PC-3 (cell line): ENCODE measurements at regions not wholly inside any gene's neighbourhood (a gene's known extent, or its start where the extent isn't known, plus 50 kb on each side); places are given as distances from the start of the nearest gene placed in this dataset.

Experiments used
- ATAC-seq: fragments of 200-7000 bp; cut with Tn5 transposase; 2 replicates; pipeline ENCODE4 v1.9.1; 2020; ENCODE audit warnings: mild to moderate bottlenecking, moderate library complexity
- BruUV-seq: library from RNA; stranded (reverse); fragments of 400-500 nt; replicated peaks from 2 replicates; lab custom pipeline; 2021; lab: Mats Ljungman, UMichigan
- CTCF ChIA-PET: fragments of 300-600 bp; sonication (Branson Sonifier 250); formaldehyde crosslinking; loops from one replicate; lab custom pipeline; 2022; ENCODE audit warnings: antibody characterized with exemption; lab: Charles Lee
- POLR2A ChIA-PET: fragments of 300-600 bp; sonication (Branson Sonifier 250); formaldehyde crosslinking; loops from one replicate; lab custom pipeline; 2022; ENCODE audit warnings: antibody characterized with exemption; ENCODE audit not compliant: unreplicated experiment; lab: Charles Lee
- DNase-seq: peaks from one replicate; pipeline ENCODE4 v3.0.0-alpha.2; 2015
- H2AFZ ChIP-seq: fragments of 300-600 bp; sonication (generic); 2 replicates; pipeline ENCODE4 v1.6.0; 2016; ENCODE audit warnings: antibody characterized with exemption, low read length
- H3F3A ChIP-seq: fragments of 300-600 bp; sonication (generic); one replicate; pipeline ENCODE4 v1.6.0; 2017; ENCODE audit warnings: antibody characterized with exemption, low read length, control low read depth, mild to moderate bottlenecking; ENCODE audit not compliant: unreplicated experiment
- H3K27ac ChIP-seq: fragments of 300-600 bp; sonication (generic); 2 replicates; pipeline ENCODE4 v1.5.1; 2016; ENCODE audit warnings: mild to moderate bottlenecking, low read length
- H3K27me3 ChIP-seq: fragments of 300-600 bp; sonication (generic); 2 replicates; pipeline ENCODE4 v1.6.1; 2016; ENCODE audit warnings: low read length, mixed read lengths
- H3K36me3 ChIP-seq: fragments of 300-600 bp; sonication (generic); 2 replicates; pipeline ENCODE4 v1.6.1; 2016; ENCODE audit warnings: low read depth, mixed run types, low read length, mixed read lengths
- H3K4me1 ChIP-seq: fragments of 300-600 bp; sonication (generic); 2 replicates; pipeline ENCODE4 v1.5.1; 2016; ENCODE audit warnings: low read length; ENCODE audit not compliant: insufficient read depth
- H3K4me2 ChIP-seq: fragments of 300-600 bp; sonication (generic); 2 replicates; pipeline ENCODE4 v1.6.0; 2016; ENCODE audit warnings: low read length
- H3K4me3 ChIP-seq: fragments of 300-600 bp; sonication (generic); 2 replicates; pipeline ENCODE4 v1.5.1; 2016; ENCODE audit warnings: mild to moderate bottlenecking, low read length, mixed read lengths
- H3K79me2 ChIP-seq: fragments of 300-600 bp; sonication (generic); 2 replicates; pipeline ENCODE4 v1.6.1; 2017; ENCODE audit warnings: low read length, mixed read lengths
- H3K9ac ChIP-seq: fragments of 300-600 bp; sonication (generic); 2 replicates; pipeline ENCODE4 v1.6.0; 2016; ENCODE audit warnings: mild to moderate bottlenecking, low read length
- H3K9me2 ChIP-seq: fragments of 300-600 bp; sonication (generic); replicated peaks from 2 replicates; pipeline ENCODE4 v1.6.1; 2016; ENCODE audit warnings: mixed run types, low read length, mixed read lengths
- H3K9me3 ChIP-seq: fragments of 300-600 bp; sonication (generic); 2 replicates; pipeline ENCODE4 v1.6.1; 2016; ENCODE audit warnings: low read length, mixed read lengths
- H4K20me1 ChIP-seq: fragments of 300-600 bp; sonication (generic); 2 replicates; pipeline ENCODE4 v1.6.1; 2016; ENCODE audit warnings: low read length, mixed read lengths
- CTCF ChIP-seq: fragments of 300-600 bp; sonication (generic); conservative IDR thresholded peaks from 2 replicates; pipeline ENCODE4 v1.5.1; 2017; ENCODE audit warnings: antibody characterized with exemption, low read depth, mild to moderate bottlenecking, low read length
- EZH2 ChIP-seq: fragments of 300-600 bp; sonication (generic); IDR thresholded peaks from one replicate; pipeline ENCODE4 v1.6.1; 2017; ENCODE audit warnings: antibody characterized with exemption, mild to moderate bottlenecking, low read length; ENCODE audit not compliant: unreplicated experiment
- EZH2phosphoT487 ChIP-seq: fragments of 300-600 bp; sonication (generic); IDR thresholded peaks from 2 replicates; pipeline ENCODE4 v1.6.1; 2018; ENCODE audit warnings: mild to moderate bottlenecking, antibody characterized with exemption, low read length, borderline replicate concordance
- intact Hi-C: fragments of 100-400 bp; cut with micrococcal nuclease; formaldehyde crosslinking; loops from 2 replicates; pipeline ENCODE4 v1.9.0; 2023

DNA sequence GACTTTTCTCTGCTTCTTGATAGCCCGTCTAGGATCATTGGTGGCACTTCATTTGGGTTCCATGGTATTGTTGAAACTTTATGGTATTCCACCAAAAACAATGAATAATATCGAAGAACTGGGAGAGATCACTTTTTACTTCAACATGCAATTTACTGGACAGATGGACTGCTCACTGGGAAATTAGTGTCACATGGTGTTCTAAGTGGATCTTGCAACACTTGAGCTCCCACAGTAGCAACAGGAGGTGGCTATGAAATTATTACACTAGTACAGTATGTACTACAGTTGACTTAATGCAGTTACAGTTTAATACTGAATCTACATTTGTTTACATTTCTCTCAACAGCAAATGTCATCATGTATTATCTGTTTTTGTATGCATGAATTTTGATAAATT, 997.3 kb downstream of the REEP3 start:
- ATAC-seq (no peak), DNase-seq (no peak)
- H3K9me3 ChIP-seq: no peaks in the 10 kb centered on the region
- BruUV-seq: no TSS peak
- no peak overlapping the region for H3K9ac ChIP-seq
- H3K4me3 ChIP-seq: no peak overlapping the region
- TF ChIP-seq EZH2phosphoT487 (no peak), EZH2 (no peak), CTCF (no peak)
- POLR2A ChIA-PET: no interaction called here
- no peaks in the 10 kb centered on the region for H3K36me3 ChIP-seq
- H3K27me3 ChIP-seq: peaks cover 14% of the 10 kb centered on the region
- H2AFZ ChIP-seq: no peak overlapping the region
- no peaks in the 10 kb centered on the region for H3F3A ChIP-seq
- CTCF ChIA-PET: no interaction called here
- no peak overlapping the region for H3K4me2 ChIP-seq
- no peaks in the 10 kb centered on the region for H4K20me1 ChIP-seq
- H3K27ac ChIP-seq: no peak overlapping the region
- intact Hi-C loops: no loop called here
- H3K4me1 ChIP-seq: no peaks in the 10 kb centered on the region
- no peaks in the 10 kb centered on the region for H3K79me2 ChIP-seq
- H3K9me2 ChIP-seq: no peaks in the 10 kb centered on the region

- Histone ChIP-seq H3K9me2 (no peaks in the 10 kb centered on the region), H2AFZ (no peak overlapping the region), H3K4me1 (no peaks in the 10 kb centered on the region), H3K27me3 (peaks cover 14% of the 10 kb centered on the region), H3F3A (no peaks in the 10 kb centered on the region), H3K4me2 (no peak overlapping the region), H4K20me1 (no peaks in the 10 kb centered on the region), H3K79me2 (no peaks in the 10 kb centered on the region), H3K4me3 (no peak overlapping the region), H3K9me3 (no peaks in the 10 kb centered on the region), H3K9ac (no peak overlapping the region), H3K27ac (no peak overlapping the region), H3K36me3 (no peaks in the 10 kb centered on the region)
- no TSS peak for BruUV-seq
- no peak for DNase-seq
- no peak for TF ChIP-seq EZH2phosphoT487
- no peak for TF ChIP-seq CTCF
- no peak for TF ChIP-seq EZH2
- intact Hi-C loops: no loop called here
- no peak for ATAC-seq
- ChIA-PET CTCF (interaction anchor here (0.6 kb wide), 2 partner anchors 15 to 542 kb away, joined by 3 to 4 read pairs; no protein-coding TSS in a partner anchor), POLR2A (no interaction called here)
Measured at GRCh38 chr10:64519427-64519826, 998.2 kb downstream of the REEP3 start.

DNA sequence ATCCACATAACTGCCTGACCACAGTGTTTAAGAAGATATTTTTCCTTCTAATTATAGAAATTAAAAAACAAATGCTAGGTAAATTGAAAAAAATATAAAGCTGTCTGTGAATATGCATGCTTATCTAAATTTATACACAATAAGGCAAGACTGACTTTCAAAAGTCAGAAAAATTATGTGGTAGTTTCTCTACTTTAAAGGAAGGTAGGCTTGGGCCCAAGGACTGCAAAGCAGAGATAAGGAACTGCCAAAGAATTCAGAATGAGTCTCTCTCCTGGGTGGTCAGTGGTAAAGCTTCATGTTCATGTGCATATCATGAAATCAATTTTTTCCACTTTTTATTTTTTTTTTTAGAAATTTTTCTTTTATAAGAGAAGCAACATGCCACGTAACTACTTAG, 998.6 kb downstream of the REEP3 start:
- no peaks in the 10 kb centered on the region for H4K20me1 ChIP-seq
- TF ChIP-seq EZH2 (no peak), EZH2phosphoT487 (no peak), CTCF (no peak)
- no peak overlapping the region for H3K4me2 ChIP-seq
- H2AFZ ChIP-seq: no peak overlapping the region
- H3K4me3 ChIP-seq: no peak overlapping the region
- H3K9ac ChIP-seq: no peak overlapping the region
- no peaks in the 10 kb centered on the region for H3K9me3 ChIP-seq
- DNase-seq (no peak), ATAC-seq (no peak)
- no peaks in the 10 kb centered on the region for H3K9me2 ChIP-seq
- POLR2A ChIA-PET: no interaction called here
- CTCF ChIA-PET: interaction anchor here (0.6 kb wide), 2 partner anchors 15 to 542 kb away, joined by 3 to 4 read pairs; no protein-coding TSS in a partner anchor
- no peak overlapping the region for H3K27ac ChIP-seq
- H3K4me1 ChIP-seq: no peaks in the 10 kb centered on the region
- no peaks in the 10 kb centered on the region for H3K79me2 ChIP-seq
- intact Hi-C loops: no loop called here
- H3K27me3 ChIP-seq: peaks cover 14% of the 10 kb centered on the region
- no peaks in the 10 kb centered on the region for H3K36me3 ChIP-seq
- BruUV-seq: no TSS peak
- no peaks in the 10 kb centered on the region for H3F3A ChIP-seq
